EH (cell line): ENCODE measurements at regions not wholly inside any gene's neighbourhood (a gene's known extent, or its start where the extent isn't known, plus 50 kb on each side); places are given as distances from the start of the nearest gene placed in this dataset.

Experiments
- DNase-seq: peaks from one replicate; pipeline ENCODE4 v3.0.0-alpha.2; 2015; ENCODE audit warnings: low read depth

GRCh38 chr4:89363786-89364185, 56.2 kb upstream of the GPRIN3 start:
- no peak for DNase-seq

- no peak for DNase-seq
Observed at GRCh38 chr4:89358935-89359638, 51.5 kb upstream of the GPRIN3 start.

- DNase-seq = no peak
Observed at GRCh38 chr4:89357787-89358186, 50.2 kb upstream of the GPRIN3 start.
